ENCODE measurements at regions not wholly inside any gene's neighbourhood (a gene's known extent, or its start where the extent isn't known, plus 50 kb on each side); places are given as distances from the start of the nearest gene placed in this dataset.

- no peak for DNase-seq
Observed at GRCh38 chr20:48260129-48260756, 475.0 kb upstream of the SULF2 start.

- DNase-seq = no peak
Observed at GRCh38 chr20:48259456-48259855, 474.2 kb upstream of the SULF2 start.

DNA sequence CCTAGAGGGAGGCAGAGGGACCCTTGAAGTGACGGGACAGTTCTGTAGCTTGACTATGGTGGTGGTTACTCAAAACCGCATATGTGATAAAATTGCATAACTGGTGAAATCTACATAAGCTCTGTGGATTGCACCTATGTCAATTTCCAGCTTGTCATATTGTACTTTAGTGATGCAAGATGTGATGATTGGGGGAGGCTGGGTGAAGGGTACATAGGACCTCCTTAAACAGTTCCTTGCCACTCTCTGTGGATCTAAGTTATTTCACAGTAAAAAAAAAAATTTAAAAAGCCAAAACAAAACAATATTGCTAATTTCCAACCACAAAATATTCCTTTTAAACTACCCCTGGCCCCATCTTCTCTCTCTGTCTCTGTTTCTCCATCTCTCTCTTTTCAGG, 472.6 kb upstream of the SULF2 start:
- DNase-seq = no peak

- DNase-seq = no peak
Observed at GRCh38 chr20:48247961-48248360, 462.7 kb upstream of the SULF2 start.

DNA sequence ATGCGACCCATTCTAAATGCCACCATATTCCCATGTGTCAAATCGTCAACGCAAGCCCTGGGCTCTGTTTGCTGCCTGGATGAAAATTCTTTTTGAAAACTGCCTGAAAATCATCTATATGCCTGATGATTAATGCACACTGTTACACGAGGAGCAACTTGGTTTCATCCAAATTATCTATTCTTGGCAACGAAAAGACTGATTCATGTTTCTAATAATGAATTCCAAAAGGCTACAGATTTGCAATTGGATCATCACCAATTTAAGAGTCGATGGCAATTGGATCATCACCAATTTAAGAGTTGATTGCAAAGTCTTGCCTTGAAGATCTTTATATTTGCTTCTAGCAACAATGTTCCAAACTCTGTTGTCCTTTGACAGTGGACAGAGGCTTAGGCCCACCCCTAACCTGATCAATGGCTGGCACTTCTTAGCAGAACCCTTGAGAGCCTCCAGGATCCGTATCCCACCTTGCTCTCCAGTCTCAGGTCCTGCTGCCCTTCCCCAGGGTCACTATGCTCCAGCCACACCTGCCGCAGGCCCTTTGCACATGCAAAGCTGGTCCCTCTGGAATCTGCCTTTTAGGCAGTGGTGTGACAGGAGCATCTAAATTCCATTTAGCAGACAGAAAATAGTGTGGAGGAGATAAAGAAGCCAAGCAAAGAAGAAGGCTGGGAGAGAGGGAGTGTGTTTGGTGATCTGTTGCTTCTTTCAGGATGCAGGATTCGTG, 460.9 kb upstream of the SULF2 start:
- no peak for DNase-seq

DNA sequence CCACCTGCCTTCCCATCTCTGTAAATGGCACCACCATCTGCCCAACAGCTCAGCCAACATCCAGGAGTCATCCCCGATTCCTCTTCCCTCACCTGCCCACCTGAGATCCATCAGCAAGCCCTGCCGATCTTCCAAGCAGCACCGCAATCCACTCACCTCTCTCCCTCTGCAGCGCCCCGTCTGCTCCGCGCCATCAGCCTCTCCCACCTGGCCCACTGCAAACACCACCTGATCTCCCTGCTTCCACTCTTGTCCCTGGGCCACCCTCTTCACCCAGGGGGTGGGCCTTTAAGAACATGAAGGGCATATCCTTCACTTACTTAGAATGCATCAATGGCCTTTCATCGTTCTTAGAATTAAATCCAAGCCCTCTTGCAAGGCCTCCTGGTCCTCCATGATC, 457.3 kb upstream of the SULF2 start:
- DNase-seq = no peak

DNA sequence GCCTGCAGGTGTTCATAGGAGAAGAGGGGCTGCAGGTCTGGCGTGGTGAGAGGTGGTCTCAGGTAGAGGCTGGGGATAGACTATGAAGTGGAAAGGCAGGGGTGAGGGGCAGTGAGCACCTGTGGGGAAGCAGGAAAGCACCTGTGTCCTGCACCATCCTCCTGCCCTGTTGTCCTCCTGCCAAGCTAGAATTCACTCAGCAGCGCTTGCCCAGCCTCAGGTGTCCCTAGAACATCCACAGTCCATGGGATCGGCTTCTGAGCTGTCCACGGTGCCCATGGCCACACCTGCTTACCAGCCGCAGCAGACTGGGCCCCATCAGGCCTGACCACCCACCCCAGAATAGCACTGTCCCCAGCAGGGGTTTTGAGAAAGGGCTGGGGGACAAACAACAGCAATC, 456.2 kb upstream of the SULF2 start:
- no peak for DNase-seq

- no peak for DNase-seq
Observed at GRCh38 chr20:48238781-48239180, 453.5 kb upstream of the SULF2 start.

DNA sequence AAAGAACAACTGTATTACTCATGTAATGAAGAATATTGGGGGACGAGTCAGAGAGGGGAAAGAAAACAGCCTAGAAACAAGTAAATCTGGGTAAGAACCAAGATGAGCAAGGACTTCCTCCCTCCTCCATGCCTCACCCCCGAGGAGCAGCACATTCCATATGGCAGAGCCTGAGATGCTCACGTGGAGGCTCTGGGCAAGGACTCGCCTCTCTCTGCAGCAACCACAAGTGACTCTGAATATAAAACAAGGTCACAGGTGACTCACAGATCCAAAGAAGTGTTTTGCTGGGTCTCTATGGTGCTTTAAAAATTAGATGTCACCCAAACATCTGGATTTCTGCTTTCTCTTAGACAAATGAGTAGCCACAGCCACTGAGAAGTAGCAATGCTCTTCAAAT, 453.0 kb upstream of the SULF2 start:
- DNase-seq = no peak

DNA sequence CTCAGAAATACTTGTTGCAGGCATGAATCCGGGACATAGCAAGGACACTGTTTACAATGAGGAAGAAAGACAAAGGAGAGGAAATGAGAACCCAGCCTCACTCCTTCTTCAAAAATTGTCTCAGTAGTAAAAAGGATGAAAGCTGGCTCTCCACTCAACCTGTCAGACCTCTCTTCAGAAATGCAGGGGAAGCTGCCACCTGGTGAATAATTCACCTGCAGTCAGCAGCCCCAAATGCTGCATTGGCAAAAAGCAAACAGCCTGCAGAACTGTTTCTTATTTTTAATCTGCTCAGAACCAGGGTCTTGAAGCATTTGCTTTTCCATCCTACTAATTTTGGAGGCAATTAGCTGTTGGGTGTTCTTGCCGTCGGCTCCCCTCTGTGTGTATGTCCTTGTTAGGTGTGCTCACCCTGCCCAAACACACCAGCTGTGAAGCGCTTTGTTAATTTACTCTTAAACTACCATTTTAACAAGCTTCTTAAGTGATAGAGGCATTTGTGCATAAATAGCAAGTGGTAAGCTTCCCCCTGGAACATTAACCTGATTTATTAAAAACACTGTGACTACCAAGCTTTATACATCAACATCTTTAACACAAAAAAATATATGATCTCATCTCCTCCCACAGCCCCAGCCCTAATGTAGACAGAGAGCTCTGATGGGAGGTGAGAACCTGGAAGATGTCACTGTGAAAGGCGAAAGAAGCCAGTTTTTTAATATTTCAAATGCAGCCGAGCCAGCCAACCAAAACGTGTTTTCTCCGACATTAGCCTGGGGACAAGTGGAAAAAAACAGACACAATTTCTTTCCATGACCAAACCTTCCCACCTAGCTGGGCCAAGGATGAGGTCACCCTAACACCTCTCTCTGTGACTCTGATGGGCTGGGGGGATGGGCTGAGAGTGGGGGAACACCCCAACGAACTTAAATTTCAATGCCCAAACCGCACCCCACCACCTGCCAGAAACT, 451.0 kb upstream of the SULF2 start:
- no peak for DNase-seq

DNA sequence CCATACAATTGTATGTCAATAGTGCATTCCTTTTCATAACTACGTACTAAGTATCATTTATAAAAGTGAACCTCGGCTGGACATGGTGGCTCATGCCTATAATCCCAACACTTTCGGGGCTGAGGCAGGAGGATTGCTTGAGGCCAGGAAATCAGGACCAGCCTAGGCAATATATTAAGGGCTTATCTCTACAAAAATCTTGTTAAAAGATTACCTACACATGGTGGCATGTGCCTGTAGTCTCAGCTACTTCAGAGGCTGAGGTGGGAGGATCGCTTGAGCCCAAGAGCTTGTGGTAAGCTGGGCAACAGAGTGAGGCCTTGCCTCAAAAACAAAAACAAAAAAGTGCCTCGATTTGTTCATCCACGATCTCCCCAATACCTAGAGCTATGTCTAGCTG, 449.7 kb upstream of the SULF2 start:
- DNase-seq = no peak

- no peak for DNase-seq
Observed at GRCh38 chr20:48231253-48231930, 446.1 kb upstream of the SULF2 start.

- no peak for DNase-seq
Observed at GRCh38 chr20:48230216-48230615, 444.9 kb upstream of the SULF2 start.

GRCh38 chr20:48227381-48227780, 442.1 kb upstream of the SULF2 start:
- DNase-seq = no peak

DNA sequence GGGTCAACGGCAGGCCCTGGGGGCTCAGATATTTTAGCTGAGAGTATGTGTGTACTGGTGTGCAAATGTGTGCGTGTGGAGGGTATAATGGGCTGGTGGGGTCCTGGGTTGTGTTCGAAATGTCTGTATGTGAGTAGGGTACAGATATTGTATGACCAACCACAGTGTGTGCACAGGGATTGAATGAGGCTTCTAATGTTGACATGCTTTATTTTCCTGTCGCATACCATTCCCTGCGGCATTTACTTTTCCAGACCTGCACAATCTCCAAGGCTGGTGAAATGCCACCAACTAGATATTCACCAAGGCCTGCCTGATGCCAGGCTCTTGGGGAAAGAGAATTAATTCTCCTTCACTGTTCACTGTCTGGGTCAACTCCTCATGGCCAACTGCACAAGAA, 441.4 kb upstream of the SULF2 start:
- DNase-seq = no peak

DNA sequence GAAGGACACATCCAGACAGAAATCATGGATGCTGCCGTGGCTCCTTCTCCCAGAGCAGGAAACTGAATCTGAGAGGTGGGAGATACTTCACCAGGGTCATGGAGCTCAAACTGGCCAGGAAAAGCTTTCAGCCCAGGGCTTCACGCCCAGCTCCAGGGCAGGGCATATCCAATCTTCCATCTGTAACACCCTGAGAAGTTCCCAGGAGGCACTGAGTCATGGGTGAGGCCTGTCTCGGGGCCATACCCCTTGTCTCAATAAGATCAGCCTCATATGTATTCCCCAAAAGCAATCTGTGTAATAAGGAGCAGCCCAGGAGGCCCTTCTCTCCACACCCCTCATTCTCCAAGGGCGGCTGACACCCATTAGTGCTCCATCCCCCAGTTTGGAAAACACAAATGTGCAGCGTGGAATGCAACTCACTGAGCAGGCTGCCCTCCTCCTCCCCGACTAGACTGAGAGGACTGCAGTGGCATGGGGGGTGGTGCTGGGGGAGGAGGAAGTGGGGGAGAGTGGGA, 439.3 kb upstream of the SULF2 start:
- DNase-seq = no peak

DNA sequence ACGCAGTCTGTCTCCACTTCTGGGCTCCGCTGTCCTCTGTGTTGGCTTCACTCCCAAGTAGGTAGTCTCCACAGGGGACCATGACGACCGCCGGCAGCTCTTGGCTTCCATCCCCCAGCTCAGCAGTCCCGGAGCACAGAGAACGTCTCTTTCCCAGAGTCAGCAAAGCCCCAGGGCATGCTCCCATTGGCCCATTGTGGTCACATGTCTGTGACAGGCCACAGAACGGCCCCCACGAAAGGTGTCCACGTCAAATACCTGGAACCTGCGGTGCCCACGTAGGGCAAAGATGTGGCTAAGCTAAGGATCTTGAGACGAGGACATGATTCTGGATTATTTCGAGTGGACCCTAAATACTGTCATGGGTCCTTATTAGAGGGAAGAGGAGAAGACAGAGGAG, 438.4 kb upstream of the SULF2 start:
- DNase-seq = no peak

GRCh38 chr20:48222595-48223180, 437.4 kb upstream of the SULF2 start:
- DNase-seq = no peak

GRCh38 chr20:48220033-48220633, 434.9 kb upstream of the SULF2 start:
- no peak for DNase-seq

GRCh38 chr20:48219306-48219705, 434.0 kb upstream of the SULF2 start:
- no peak for DNase-seq

GRCh38 chr20:48217190-48217589, 431.9 kb upstream of the SULF2 start:
- DNase-seq = no peak

DNA sequence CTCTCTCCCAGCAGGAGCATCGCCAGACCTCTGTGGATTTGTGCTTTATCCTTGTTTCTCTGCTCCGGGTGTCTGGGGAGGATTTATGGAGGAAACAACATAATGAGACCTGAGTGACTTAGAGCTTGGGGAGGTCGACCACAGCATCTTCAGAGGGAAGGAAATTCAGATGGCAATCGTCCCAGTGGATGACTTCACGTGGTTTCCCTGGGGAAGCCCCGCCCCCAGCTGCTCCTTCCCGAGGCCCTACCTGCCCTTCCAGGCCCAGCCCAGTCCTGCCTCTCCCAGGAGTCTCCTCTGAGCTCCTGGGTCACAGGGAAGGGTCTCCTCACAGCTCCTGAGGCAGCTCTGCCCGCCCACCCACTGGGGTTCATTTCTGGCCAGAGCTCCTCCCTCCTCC, 430.3 kb upstream of the SULF2 start:
- DNase-seq = no peak

Data from AML-193 (cell line).